T-helper 17 cell (primary cell): ENCODE measurements at regions not wholly inside any gene's neighbourhood (a gene's known extent, or its start where the extent isn't known, plus 50 kb on each side); places are given as distances from the start of the nearest gene placed in this dataset.

Source experiments
- ATAC-seq: fragments of 150-1000 bp; cut with Tn5 transposase; 2 replicates; pipeline ENCODE4 v1.10.0; 2021; ENCODE audit warnings: mild to moderate bottlenecking, moderate library complexity
- DNase-seq, 3 donors: peaks; one replicate each; pipeline versions ENCODE4 v3.0.0 to v3.0.0-alpha.2; 2020 to 2021
- H3K9me3 ChIP-seq: one replicate; pipeline ENCODE4 v1.7.0; 2013; ENCODE audit warnings: low read length, mild to moderate bottlenecking; ENCODE audit not compliant: control insufficient read depth, poor library complexity, severe bottlenecking
- H3K27ac Mint-ChIP-seq: one replicate; pipeline ENCODE4 v1.8.0; 2022; ENCODE audit warnings: mild to moderate bottlenecking, moderate library complexity, mixed read lengths
- H3K27me3 Mint-ChIP-seq: one replicate; pipeline ENCODE4 v1.8.0; 2022; ENCODE audit warnings: mixed read lengths
- H3K36me3 Mint-ChIP-seq: one replicate; pipeline ENCODE4 v1.8.0; 2022; ENCODE audit warnings: low read depth, mixed read lengths
- H3K4me1 Mint-ChIP-seq: one replicate; pipeline ENCODE4 v1.8.0; 2022; ENCODE audit warnings: mild to moderate bottlenecking, mixed read lengths
- H3K4me3 Mint-ChIP-seq: one replicate; pipeline ENCODE4 v1.8.0; 2022; ENCODE audit warnings: mild to moderate bottlenecking, moderate library complexity, mixed read lengths

GRCh38 chr16:64738321-64738960 is 383.4 kb downstream of the CDH11 start:
- no peaks in the 10 kb centered on the region for H3K4me1 Mint-ChIP-seq
- DNase-seq (no peak), ATAC-seq (no peak)
- no peak overlapping the region for H3K4me3 Mint-ChIP-seq
- no peak overlapping the region for H3K27ac Mint-ChIP-seq
- no peaks in the 10 kb centered on the region for H3K27me3 Mint-ChIP-seq
- H3K36me3 Mint-ChIP-seq: no peaks in the 10 kb centered on the region
- H3K9me3 ChIP-seq: no peaks in the 10 kb centered on the region

- no peaks in the 10 kb centered on the region for H3K9me3 ChIP-seq
- Mint-ChIP-seq H3K27me3 (no peaks in the 10 kb centered on the region), H3K4me3 (no peak overlapping the region), H3K36me3 (no peaks in the 10 kb centered on the region), H3K4me1 (no peaks in the 10 kb centered on the region), H3K27ac (no peak overlapping the region)
- DNase-seq: no peak
- no peak for ATAC-seq
Measured at GRCh38 chr16:64736857-64737256, 385.0 kb downstream of the CDH11 start.

GRCh38 chr16:64731891-64732290 is 390.0 kb downstream of the CDH11 start:
- H3K36me3 Mint-ChIP-seq: no peaks in the 10 kb centered on the region
- DNase-seq: no peak
- H3K27me3 Mint-ChIP-seq: no peaks in the 10 kb centered on the region
- no peak overlapping the region for H3K27ac Mint-ChIP-seq
- no peaks in the 10 kb centered on the region for H3K4me1 Mint-ChIP-seq
- no peaks in the 10 kb centered on the region for H3K9me3 ChIP-seq
- no peak for ATAC-seq
- no peak overlapping the region for H3K4me3 Mint-ChIP-seq

GRCh38 chr16:64730261-64730660 is 391.6 kb downstream of the CDH11 start:
- Mint-ChIP-seq H3K27me3 (no peaks in the 10 kb centered on the region), H3K4me3 (no peak overlapping the region), H3K27ac (no peak overlapping the region), H3K4me1 (no peaks in the 10 kb centered on the region), H3K36me3 (no peaks in the 10 kb centered on the region)
- no peak for DNase-seq
- ATAC-seq: no peak
- no peaks in the 10 kb centered on the region for H3K9me3 ChIP-seq

DNA sequence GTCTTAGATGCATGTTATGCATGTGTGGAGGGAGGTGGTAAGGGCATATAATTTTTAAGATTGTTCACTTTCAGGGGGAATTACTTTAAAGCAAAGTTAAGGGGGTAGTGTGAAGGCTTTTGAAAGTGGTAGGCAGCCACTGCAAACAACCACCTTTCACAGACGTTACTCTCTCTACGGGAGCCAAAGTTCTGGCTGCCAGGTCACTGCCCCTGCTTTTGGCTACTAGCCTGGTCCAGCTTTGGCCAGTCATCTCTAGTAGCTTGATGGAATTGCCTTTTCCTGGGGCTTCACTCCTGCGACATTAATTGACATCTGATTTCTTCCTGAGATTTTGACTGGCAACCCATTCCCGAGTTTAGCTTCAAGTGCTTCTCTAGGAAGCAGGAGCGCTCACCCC is 397.5 kb downstream of the CDH11 start:
- Mint-ChIP-seq H3K4me1 (no peaks in the 10 kb centered on the region), H3K27me3 (no peaks in the 10 kb centered on the region), H3K36me3 (no peaks in the 10 kb centered on the region), H3K4me3 (no peak overlapping the region), H3K27ac (no peak overlapping the region)
- no peaks in the 10 kb centered on the region for H3K9me3 ChIP-seq
- no peak for DNase-seq
- ATAC-seq: no peak

- ATAC-seq (no peak), DNase-seq (no peak)
- no peaks in the 10 kb centered on the region for H3K4me1 Mint-ChIP-seq
- no peaks in the 10 kb centered on the region for H3K9me3 ChIP-seq
- no peaks in the 10 kb centered on the region for H3K36me3 Mint-ChIP-seq
- H3K4me3 Mint-ChIP-seq: no peak overlapping the region
- H3K27me3 Mint-ChIP-seq: no peaks in the 10 kb centered on the region
- H3K27ac Mint-ChIP-seq: no peak overlapping the region
Measured at GRCh38 chr16:64718486-64718885, 403.4 kb downstream of the CDH11 start.

GRCh38 chr16:64717871-64718270 is 404.0 kb downstream of the CDH11 start:
- no peak overlapping the region for H3K4me3 Mint-ChIP-seq
- no peaks in the 10 kb centered on the region for H3K9me3 ChIP-seq
- DNase-seq (no peak), ATAC-seq (no peak)
- H3K27me3 Mint-ChIP-seq: no peaks in the 10 kb centered on the region
- H3K36me3 Mint-ChIP-seq: no peaks in the 10 kb centered on the region
- no peaks in the 10 kb centered on the region for H3K4me1 Mint-ChIP-seq
- no peak overlapping the region for H3K27ac Mint-ChIP-seq

GRCh38 chr16:64715624-64716023 is 406.2 kb downstream of the CDH11 start:
- no peaks in the 10 kb centered on the region for H3K36me3 Mint-ChIP-seq
- H3K4me3 Mint-ChIP-seq: no peak overlapping the region
- ATAC-seq (no peak), DNase-seq (no peak)
- H3K4me1 Mint-ChIP-seq: no peaks in the 10 kb centered on the region
- H3K27ac Mint-ChIP-seq: no peak overlapping the region
- H3K9me3 ChIP-seq: no peaks in the 10 kb centered on the region
- H3K27me3 Mint-ChIP-seq: no peaks in the 10 kb centered on the region

- no peak for DNase-seq
- H3K4me1 Mint-ChIP-seq: no peaks in the 10 kb centered on the region
- H3K36me3 Mint-ChIP-seq: no peaks in the 10 kb centered on the region
- H3K27ac Mint-ChIP-seq: no peak overlapping the region
- ATAC-seq: no peak
- no peaks in the 10 kb centered on the region for H3K9me3 ChIP-seq
- H3K27me3 Mint-ChIP-seq: no peaks in the 10 kb centered on the region
- no peak overlapping the region for H3K4me3 Mint-ChIP-seq
Measured at GRCh38 chr16:64712026-64712425, 409.8 kb downstream of the CDH11 start.

- no peak for DNase-seq
- ATAC-seq: no peak
- H3K27me3 Mint-ChIP-seq: no peaks in the 10 kb centered on the region
- no peaks in the 10 kb centered on the region for H3K36me3 Mint-ChIP-seq
- H3K9me3 ChIP-seq: no peaks in the 10 kb centered on the region
- no peaks in the 10 kb centered on the region for H3K4me1 Mint-ChIP-seq
- no peak overlapping the region for H3K27ac Mint-ChIP-seq
- H3K4me3 Mint-ChIP-seq: no peak overlapping the region
Measured at GRCh38 chr16:64711596-64711995, 410.3 kb downstream of the CDH11 start.

- Mint-ChIP-seq H3K27me3 (no peaks in the 10 kb centered on the region), H3K27ac (no peak overlapping the region), H3K4me1 (no peaks in the 10 kb centered on the region), H3K4me3 (no peak overlapping the region), H3K36me3 (no peaks in the 10 kb centered on the region)
- no peaks in the 10 kb centered on the region for H3K9me3 ChIP-seq
- no peak for DNase-seq
- ATAC-seq: no peak
Measured at GRCh38 chr16:64711026-64711425, 410.8 kb downstream of the CDH11 start.

GRCh38 chr16:64705443-64705842 is 416.4 kb downstream of the CDH11 start:
- H3K4me1 Mint-ChIP-seq: no peaks in the 10 kb centered on the region
- ATAC-seq (no peak), DNase-seq (no peak)
- no peaks in the 10 kb centered on the region for H3K9me3 ChIP-seq
- no peak overlapping the region for H3K27ac Mint-ChIP-seq
- no peaks in the 10 kb centered on the region for H3K36me3 Mint-ChIP-seq
- H3K27me3 Mint-ChIP-seq: no peaks in the 10 kb centered on the region
- no peak overlapping the region for H3K4me3 Mint-ChIP-seq

- H3K9me3 ChIP-seq: no peaks in the 10 kb centered on the region
- no peak for DNase-seq
- Mint-ChIP-seq H3K4me1 (no peaks in the 10 kb centered on the region), H3K4me3 (no peak overlapping the region), H3K27me3 (no peaks in the 10 kb centered on the region), H3K27ac (no peak overlapping the region), H3K36me3 (no peaks in the 10 kb centered on the region)
- ATAC-seq: no peak
Measured at GRCh38 chr16:64704386-64704785, 417.5 kb downstream of the CDH11 start.

DNA sequence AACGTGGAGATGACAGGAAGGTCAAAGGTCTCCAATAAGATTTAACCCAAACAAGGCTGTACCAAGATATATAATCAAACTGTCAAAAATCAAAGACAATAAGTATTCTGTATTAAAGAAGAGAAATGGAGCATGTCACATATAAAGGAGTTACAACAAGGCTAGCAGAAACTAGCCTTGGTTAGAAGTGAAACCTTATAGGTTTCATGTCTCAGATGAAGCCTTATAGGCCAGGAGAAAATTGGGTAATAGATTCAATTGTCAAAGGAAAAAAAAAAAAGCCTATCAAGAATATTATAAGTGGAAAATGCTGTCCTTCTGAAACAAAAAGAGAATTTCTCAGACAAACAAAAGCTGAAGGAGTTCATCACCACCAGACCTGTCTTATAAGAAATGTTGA is 419.4 kb downstream of the CDH11 start:
- H3K4me1 Mint-ChIP-seq: no peaks in the 10 kb centered on the region
- no peaks in the 10 kb centered on the region for H3K36me3 Mint-ChIP-seq
- DNase-seq (no peak), ATAC-seq (no peak)
- no peak overlapping the region for H3K27ac Mint-ChIP-seq
- no peak overlapping the region for H3K4me3 Mint-ChIP-seq
- H3K27me3 Mint-ChIP-seq: no peaks in the 10 kb centered on the region
- H3K9me3 ChIP-seq: no peaks in the 10 kb centered on the region
